ENCODE measurements at regions not wholly inside any gene's neighbourhood (a gene's known extent, or its start where the extent isn't known, plus 50 kb on each side); places are given as distances from the start of the nearest gene placed in this dataset.
"Not testable (repeated sequence)": the region's sequence is repeated elsewhere in the genome, so short reads cannot be mapped to it uniquely, and the experiment has no call there.

- intact Hi-C loops (cut with DNase I; ENCODE audit: low total_unique reads) (no loop called here), in situ Hi-C loops (cut with MboI; ENCODE audit: low pct_ligation_motif_present in 1 of 4, low pct_unique_long_range_greater_than_20kb in 1 of 4, low sequenced_read_pairs in 3 of 4) (no loop called here)
- Histone ChIP-seq H3K9me3 (no peaks in the 10 kb centered on the region), H3K4me1 (no peaks in the 10 kb centered on the region), H3K27ac (no peak overlapping the region), H3K36me3 (no peaks in the 10 kb centered on the region), H3K27me3 (no peaks in the 10 kb centered on the region), H3K4me3 (no peak overlapping the region)
- TF ChIP-seq EP300 (IDR thresholded peaks at IDR 0.05; ENCODE audit: low read depth) (no peak), POLR2A (IDR thresholded peaks at IDR 0.05) (no peak), POLR2AphosphoS5 (IDR thresholded peaks at IDR 0.05) (no peak), CTCF (IDR thresholded peaks at IDR 0.05) (no peak)
- WGBS, 2 donors (ENCODE audit: low coverage in 1 of 2): 30 to 31% methylated on average over 3 of the region's 3 CpGs
- DNase-seq: no peak
Observed at GRCh38 chrX:88135735-88136134, 611.3 kb upstream of the CPXCR1 start.

GRCh38 chrX:88136328-88136727 lies 610.7 kb upstream of the CPXCR1 start:
- TF ChIP-seq POLR2A (IDR thresholded peaks at IDR 0.05): no peak
- no peak for TF ChIP-seq EP300 (IDR thresholded peaks at IDR 0.05; ENCODE audit: low read depth)
- no peak for TF ChIP-seq POLR2AphosphoS5 (IDR thresholded peaks at IDR 0.05)
- no peak for TF ChIP-seq CTCF (IDR thresholded peaks at IDR 0.05)
- in situ Hi-C loops (cut with MboI; ENCODE audit: low pct_ligation_motif_present in 1 of 4, low pct_unique_long_range_greater_than_20kb in 1 of 4, low sequenced_read_pairs in 3 of 4): no loop called here
- DNase-seq: no peak

GRCh38 chrX:88146577-88146976 lies 600.4 kb upstream of the CPXCR1 start:
- intact Hi-C loops (cut with DNase I; ENCODE audit: low total_unique reads) (no loop called here), in situ Hi-C loops (cut with MboI; ENCODE audit: low pct_ligation_motif_present in 1 of 4, low pct_unique_long_range_greater_than_20kb in 1 of 4, low sequenced_read_pairs in 3 of 4) (no loop called here)
- no peak overlapping the region for H3K4me3 ChIP-seq
- no peaks in the 10 kb centered on the region for H3K36me3 ChIP-seq
- no peaks in the 10 kb centered on the region for H3K4me1 ChIP-seq
- DNase-seq: no peak
- H3K27ac ChIP-seq: no peak overlapping the region
- no peak for TF ChIP-seq CTCF (IDR thresholded peaks at IDR 0.05)
- no peak for TF ChIP-seq POLR2AphosphoS5 (IDR thresholded peaks at IDR 0.05)
- TF ChIP-seq EP300 (IDR thresholded peaks at IDR 0.05; ENCODE audit: low read depth): no peak
- TF ChIP-seq POLR2A (IDR thresholded peaks at IDR 0.05): no peak
- no peaks in the 10 kb centered on the region for H3K27me3 ChIP-seq
- no peaks in the 10 kb centered on the region for H3K9me3 ChIP-seq
- 89 to 100% methylated on average over 1 of the region's 1 CpG for WGBS, 2 donors (ENCODE audit: low coverage in 1 of 2)

More at GRCh38 chrX:88136328-88136727, 610.7 kb upstream of the CPXCR1 start:
- no peaks in the 10 kb centered on the region for H3K27me3 ChIP-seq
- H3K4me1 ChIP-seq: no peaks in the 10 kb centered on the region
- WGBS, 2 donors (ENCODE audit: low coverage in 1 of 2): 48 to 56% methylated on average over 3 of the region's 3 CpGs
- no peaks in the 10 kb centered on the region for H3K36me3 ChIP-seq
- intact Hi-C loops (cut with DNase I; ENCODE audit: low total_unique reads): no loop called here
- H3K4me3 ChIP-seq: no peak overlapping the region
- no peaks in the 10 kb centered on the region for H3K9me3 ChIP-seq
- no peak overlapping the region for H3K27ac ChIP-seq

- H3K36me3 ChIP-seq: no peaks in the 10 kb centered on the region
- H3K9me3 ChIP-seq: no peaks in the 10 kb centered on the region
- 65 to 70% methylated on average over 2 to 3 of the region's 3 CpGs for WGBS, 2 donors (ENCODE audit: low coverage in 1 of 2)
- H3K4me3 ChIP-seq: no peak overlapping the region
- in situ Hi-C loops (cut with MboI; ENCODE audit: low pct_ligation_motif_present in 1 of 4, low pct_unique_long_range_greater_than_20kb in 1 of 4, low sequenced_read_pairs in 3 of 4): loop anchor here in 1 of 4 donors (25.0 kb wide), 1 partner anchor 158 kb away; no protein-coding TSS in a partner anchor
- TF ChIP-seq POLR2A (IDR thresholded peaks at IDR 0.05) (no peak), EP300 (IDR thresholded peaks at IDR 0.05; ENCODE audit: low read depth) (no peak), CTCF (IDR thresholded peaks at IDR 0.05) (no peak), POLR2AphosphoS5 (IDR thresholded peaks at IDR 0.05) (no peak)
- H3K27ac ChIP-seq: no peak overlapping the region
- intact Hi-C loops (cut with DNase I; ENCODE audit: low total_unique reads): no loop called here
- no peak for DNase-seq
- no peaks in the 10 kb centered on the region for H3K27me3 ChIP-seq
- H3K4me1 ChIP-seq: no peaks in the 10 kb centered on the region
Observed at GRCh38 chrX:88170553-88170952, 576.5 kb upstream of the CPXCR1 start.

GRCh38 chrX:88173932-88174440 lies 573.0 kb upstream of the CPXCR1 start:
- intact Hi-C loops (cut with DNase I; ENCODE audit: low total_unique reads); H3K9me3 ChIP-seq; H3K36me3 ChIP-seq; DNase-seq; H3K4me1 ChIP-seq; H3K27ac ChIP-seq; H3K4me3 ChIP-seq; H3K27me3 ChIP-seq: not testable (repeated sequence)
- in situ Hi-C loops (cut with MboI; ENCODE audit: low pct_ligation_motif_present in 1 of 4, low pct_unique_long_range_greater_than_20kb in 1 of 4, low sequenced_read_pairs in 3 of 4): loop anchor here in 1 of 4 donors (25.0 kb wide), 1 partner anchor 162 kb away; no protein-coding TSS in a partner anchor
- 72% methylated on average over 4 of the region's 4 CpGs; no CpG with 5 or more reads in 1 of the 2 donors for WGBS, 2 donors (ENCODE audit: low coverage in 1 of 2)
